ENCODE measurements at regions not wholly inside any gene's neighbourhood (a gene's known extent, or its start where the extent isn't known, plus 50 kb on each side); places are given as distances from the start of the nearest gene placed in this dataset.

DNA sequence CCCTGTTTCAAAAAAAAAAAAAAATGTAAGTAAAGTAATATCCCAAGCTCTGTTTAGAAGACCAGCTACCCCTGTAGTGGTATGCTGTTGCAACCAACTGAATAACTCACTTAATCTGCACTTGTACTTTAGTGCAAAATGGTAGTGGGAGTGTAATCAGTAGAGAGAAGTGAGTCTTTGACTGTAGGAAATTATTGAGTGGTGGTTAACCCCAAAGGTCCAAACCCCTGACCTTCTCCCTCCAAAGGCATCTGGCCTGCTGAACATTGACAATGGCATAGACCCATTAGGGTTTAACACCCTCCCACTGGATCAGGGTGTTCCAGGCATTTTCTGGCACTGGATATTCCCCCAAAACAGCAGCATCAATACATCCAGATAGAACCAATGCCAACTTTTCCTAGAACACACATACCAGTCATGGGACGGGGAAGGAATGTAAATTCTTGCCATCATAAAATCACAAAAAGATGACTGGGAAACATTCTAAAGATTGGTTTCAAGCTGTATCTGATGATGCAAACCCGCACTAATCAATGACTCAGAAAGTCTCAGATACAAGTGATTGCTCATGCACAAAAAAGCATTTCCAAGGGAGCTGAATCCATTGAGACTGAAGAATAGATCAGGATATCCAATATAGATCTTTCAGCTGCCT lies 110.3 kb downstream of the MRPL39 start:
- Histone ChIP-seq H3K9me3 (peaks cover 0 to 4% of the 10 kb centered on the region in 2 donors), H3K4me3 (no peak overlapping the region), H3K27ac (no peak overlapping the region), H3K27me3 (no peaks in the 10 kb centered on the region), H3K4me1 (no peaks in the 10 kb centered on the region), H3K36me3 (no peaks in the 10 kb centered on the region)
- ATAC-seq (no peak), DNase-seq (no peak)
- intact Hi-C loops (cut with DNase I) = no loop called here
- TF ChIP-seq, protein P1, sequence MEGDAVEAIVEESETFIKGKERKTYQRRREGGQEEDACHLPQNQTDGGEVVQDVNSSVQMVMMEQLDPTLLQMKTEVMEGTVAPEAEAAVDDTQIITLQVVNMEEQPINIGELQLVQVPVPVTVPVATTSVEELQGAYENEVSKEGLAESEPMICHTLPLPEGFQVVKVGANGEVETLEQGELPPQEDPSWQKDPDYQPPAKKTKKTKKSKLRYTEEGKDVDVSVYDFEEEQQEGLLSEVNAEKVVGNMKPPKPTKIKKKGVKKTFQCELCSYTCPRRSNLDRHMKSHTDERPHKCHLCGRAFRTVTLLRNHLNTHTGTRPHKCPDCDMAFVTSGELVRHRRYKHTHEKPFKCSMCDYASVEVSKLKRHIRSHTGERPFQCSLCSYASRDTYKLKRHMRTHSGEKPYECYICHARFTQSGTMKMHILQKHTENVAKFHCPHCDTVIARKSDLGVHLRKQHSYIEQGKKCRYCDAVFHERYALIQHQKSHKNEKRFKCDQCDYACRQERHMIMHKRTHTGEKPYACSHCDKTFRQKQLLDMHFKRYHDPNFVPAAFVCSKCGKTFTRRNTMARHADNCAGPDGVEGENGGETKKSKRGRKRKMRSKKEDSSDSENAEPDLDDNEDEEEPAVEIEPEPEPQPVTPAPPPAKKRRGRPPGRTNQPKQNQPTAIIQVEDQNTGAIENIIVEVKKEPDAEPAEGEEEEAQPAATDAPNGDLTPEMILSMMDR (IDR thresholded peaks at IDR 0.05) = no peak

DNA sequence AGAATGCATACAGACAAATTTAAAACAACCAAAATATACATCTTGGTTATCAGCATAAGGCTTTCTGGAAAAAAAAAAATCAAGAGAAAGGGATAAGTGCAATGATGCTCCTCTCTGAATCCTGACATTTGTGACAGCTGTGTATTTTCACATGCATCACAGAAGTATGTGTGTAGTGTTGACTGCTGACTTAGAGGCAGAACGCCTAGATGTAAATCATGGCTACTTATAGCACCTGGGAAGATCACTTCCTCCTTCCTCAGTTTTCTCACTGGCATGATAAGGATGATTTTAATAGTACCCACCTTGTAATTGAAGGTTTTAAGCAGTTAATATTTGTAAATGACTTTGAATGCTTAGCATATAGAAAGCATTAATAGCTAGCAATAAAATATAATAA lies 112.5 kb downstream of the MRPL39 start:
- Histone ChIP-seq H3K4me1 (no peaks in the 10 kb centered on the region), H3K36me3 (no peaks in the 10 kb centered on the region), H3K27ac (no peak overlapping the region), H3K9me3 (peaks cover 0 to 2% of the 10 kb centered on the region in 2 donors), H3K27me3 (no peaks in the 10 kb centered on the region), H3K4me3 (no peak overlapping the region)
- DNase-seq = no peak
- TF ChIP-seq, protein P1 (IDR thresholded peaks at IDR 0.05) = no peak
- ATAC-seq = no peak
- intact Hi-C loops (cut with DNase I) = no loop called here

DNA sequence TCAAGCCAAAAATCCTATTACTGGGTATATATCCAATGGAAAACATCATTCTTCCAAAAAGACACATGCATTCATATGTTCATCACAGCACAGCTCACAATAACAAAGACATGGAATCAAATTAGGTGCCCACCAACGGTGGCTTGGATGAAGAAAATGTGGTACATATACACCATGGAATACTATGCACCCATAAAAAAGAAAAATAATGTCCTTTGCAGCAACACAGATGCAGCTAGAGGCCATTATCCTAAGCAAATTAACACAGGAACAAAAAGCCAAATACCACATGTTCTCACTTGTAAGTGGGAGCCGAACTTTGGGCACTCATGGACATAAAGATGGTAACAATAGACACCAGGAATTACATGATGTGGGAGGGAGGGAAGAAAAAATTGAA lies 113.6 kb downstream of the MRPL39 start:
- H3K4me3 ChIP-seq = no peak overlapping the region
- H3K4me1 ChIP-seq = no peaks in the 10 kb centered on the region
- H3K27me3 ChIP-seq = no peaks in the 10 kb centered on the region
- intact Hi-C loops (cut with DNase I) = no loop called here
- no peak for ATAC-seq
- TF ChIP-seq, protein P1 (IDR thresholded peaks at IDR 0.05) = no peak
- H3K36me3 ChIP-seq = no peaks in the 10 kb centered on the region
- no peak for DNase-seq
- H3K9me3 ChIP-seq = peaks cover 0 to 2% of the 10 kb centered on the region in 2 donors
- H3K27ac ChIP-seq = no peak overlapping the region

DNA sequence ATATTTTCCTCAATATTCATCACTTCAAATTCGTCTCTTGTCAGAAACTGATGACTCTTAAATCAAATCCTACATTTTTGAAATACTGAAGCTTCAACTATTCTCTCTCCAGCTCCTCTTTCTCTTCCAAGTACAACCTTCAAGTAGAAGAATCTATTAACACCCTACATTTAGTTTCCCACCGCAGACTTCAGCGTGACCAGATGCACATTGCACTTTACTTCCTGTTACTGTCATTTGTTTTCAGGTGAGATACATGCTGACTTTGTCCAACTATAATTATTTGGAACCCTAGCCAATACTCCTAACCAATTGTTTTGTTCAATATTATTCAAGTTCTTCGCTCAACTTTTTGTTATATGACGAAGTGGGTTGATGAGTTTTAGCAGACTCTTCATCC lies 116.0 kb downstream of the MRPL39 start:
- Histone ChIP-seq H3K4me1 (peaks cover 0 to 6% of the 10 kb centered on the region in 2 donors), H3K4me3 (no peak overlapping the region), H3K36me3 (no peaks in the 10 kb centered on the region), H3K27ac (no peak overlapping the region), H3K9me3 (peaks cover 0 to 2% of the 10 kb centered on the region in 2 donors), H3K27me3 (no peaks in the 10 kb centered on the region)
- TF ChIP-seq, protein P1 (IDR thresholded peaks at IDR 0.05) = no peak
- intact Hi-C loops (cut with DNase I) = no loop called here
- ATAC-seq (no peak), DNase-seq (no peak)

DNA sequence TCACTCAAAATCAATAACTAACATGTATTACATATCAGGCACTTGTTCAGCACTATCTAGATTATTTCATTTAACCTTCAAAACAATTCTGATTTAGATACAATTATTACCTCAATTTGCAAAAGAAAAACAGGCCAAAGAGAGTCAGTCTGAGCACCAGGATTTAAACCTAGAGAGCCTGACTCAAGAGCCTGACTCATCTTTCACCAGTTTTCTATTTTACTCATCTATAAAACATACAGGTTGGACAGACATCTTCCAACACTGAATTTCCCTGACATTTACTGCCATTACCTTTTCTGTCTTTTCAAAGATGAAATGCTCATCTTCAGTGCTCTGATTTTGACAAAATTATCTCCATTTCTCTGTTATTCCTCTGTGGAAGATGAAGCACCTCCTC lies 116.5 kb downstream of the MRPL39 start:
- Histone ChIP-seq H3K4me3 (no peak overlapping the region), H3K9me3 (peaks cover 0 to 2% of the 10 kb centered on the region in 2 donors), H3K27ac (no peak overlapping the region), H3K27me3 (no peaks in the 10 kb centered on the region), H3K4me1 (peaks cover 0 to 6% of the 10 kb centered on the region in 2 donors), H3K36me3 (no peaks in the 10 kb centered on the region)
- TF ChIP-seq, protein P1 (IDR thresholded peaks at IDR 0.05) = no peak
- no peak for ATAC-seq
- no peak for DNase-seq
- intact Hi-C loops (cut with DNase I) = no loop called here
